ENCODE measurements at regions not wholly inside any gene's neighbourhood (a gene's known extent, or its start where the extent isn't known, plus 50 kb on each side); places are given as distances from the start of the nearest gene placed in this dataset.

GRCh38 chr2:133788386-133788785 lies 220.1 kb upstream of the NCKAP5 start:
- Histone ChIP-seq H3K4me1 (ENCODE audit: control insufficient read depth, insufficient read depth, low read length) (no peaks in the 10 kb centered on the region), H3K4me3 (ENCODE audit: low read length) (no peak overlapping the region), H3K27ac (ENCODE audit: low read depth, low read length) (no peak overlapping the region), H3K36me3 (ENCODE audit: control insufficient read depth, insufficient read depth, low read length) (no peaks in the 10 kb centered on the region), H3K9ac (ENCODE audit: low read length) (no peak overlapping the region), H3K27me3 (ENCODE audit: control insufficient read depth, insufficient read depth, low read length) (no peaks in the 10 kb centered on the region)

- Histone ChIP-seq H3K36me3 (ENCODE audit: control insufficient read depth, insufficient read depth, low read length) (no peaks in the 10 kb centered on the region), H3K27ac (ENCODE audit: low read depth, low read length) (no peak overlapping the region), H3K4me3 (ENCODE audit: low read length) (no peak overlapping the region), H3K9ac (ENCODE audit: low read length) (no peak overlapping the region), H3K27me3 (ENCODE audit: control insufficient read depth, insufficient read depth, low read length) (no peaks in the 10 kb centered on the region), H3K4me1 (ENCODE audit: control insufficient read depth, insufficient read depth, low read length) (no peaks in the 10 kb centered on the region)
Observed at GRCh38 chr2:133789743-133790142, 221.5 kb upstream of the NCKAP5 start.

GRCh38 chr2:133790711-133791110 lies 222.4 kb upstream of the NCKAP5 start:
- Histone ChIP-seq H3K27me3 (ENCODE audit: control insufficient read depth, insufficient read depth, low read length) (no peaks in the 10 kb centered on the region), H3K9ac (ENCODE audit: low read length) (no peak overlapping the region), H3K4me1 (ENCODE audit: control insufficient read depth, insufficient read depth, low read length) (no peaks in the 10 kb centered on the region), H3K4me3 (ENCODE audit: low read length) (no peak overlapping the region), H3K36me3 (ENCODE audit: control insufficient read depth, insufficient read depth, low read length) (no peaks in the 10 kb centered on the region), H3K27ac (ENCODE audit: low read depth, low read length) (no peak overlapping the region)

- no peak overlapping the region for H3K4me3 ChIP-seq (ENCODE audit: low read length)
- no peaks in the 10 kb centered on the region for H3K36me3 ChIP-seq (ENCODE audit: control insufficient read depth, insufficient read depth, low read length)
- H3K27ac ChIP-seq (ENCODE audit: low read depth, low read length): no peak overlapping the region
- H3K27me3 ChIP-seq (ENCODE audit: control insufficient read depth, insufficient read depth, low read length): no peaks in the 10 kb centered on the region
- H3K4me1 ChIP-seq (ENCODE audit: control insufficient read depth, insufficient read depth, low read length): no peaks in the 10 kb centered on the region
- H3K9ac ChIP-seq (ENCODE audit: low read length): no peak overlapping the region
Observed at GRCh38 chr2:133791191-133791590, 222.9 kb upstream of the NCKAP5 start.

- no peak overlapping the region for H3K9ac ChIP-seq (ENCODE audit: low read length)
- H3K36me3 ChIP-seq (ENCODE audit: control insufficient read depth, insufficient read depth, low read length): no peaks in the 10 kb centered on the region
- H3K4me1 ChIP-seq (ENCODE audit: control insufficient read depth, insufficient read depth, low read length): no peaks in the 10 kb centered on the region
- H3K27me3 ChIP-seq (ENCODE audit: control insufficient read depth, insufficient read depth, low read length): no peaks in the 10 kb centered on the region
- H3K4me3 ChIP-seq (ENCODE audit: low read length): no peak overlapping the region
- H3K27ac ChIP-seq (ENCODE audit: low read depth, low read length): no peak overlapping the region
Observed at GRCh38 chr2:133792223-133792622, 224.0 kb upstream of the NCKAP5 start.

GRCh38 chr2:133794114-133794513 lies 225.9 kb upstream of the NCKAP5 start:
- no peaks in the 10 kb centered on the region for H3K4me1 ChIP-seq (ENCODE audit: control insufficient read depth, insufficient read depth, low read length)
- H3K9ac ChIP-seq (ENCODE audit: low read length): no peak overlapping the region
- H3K27me3 ChIP-seq (ENCODE audit: control insufficient read depth, insufficient read depth, low read length): no peaks in the 10 kb centered on the region
- H3K36me3 ChIP-seq (ENCODE audit: control insufficient read depth, insufficient read depth, low read length): no peaks in the 10 kb centered on the region
- no peak overlapping the region for H3K27ac ChIP-seq (ENCODE audit: low read depth, low read length)
- H3K4me3 ChIP-seq (ENCODE audit: low read length): no peak overlapping the region

- H3K27me3 ChIP-seq (ENCODE audit: control insufficient read depth, insufficient read depth, low read length): no peaks in the 10 kb centered on the region
- H3K36me3 ChIP-seq (ENCODE audit: control insufficient read depth, insufficient read depth, low read length): no peaks in the 10 kb centered on the region
- H3K4me1 ChIP-seq (ENCODE audit: control insufficient read depth, insufficient read depth, low read length): no peaks in the 10 kb centered on the region
- no peak overlapping the region for H3K9ac ChIP-seq (ENCODE audit: low read length)
- H3K27ac ChIP-seq (ENCODE audit: low read depth, low read length): no peak overlapping the region
- H3K4me3 ChIP-seq (ENCODE audit: low read length): no peak overlapping the region
Observed at GRCh38 chr2:133801946-133802345, 233.7 kb upstream of the NCKAP5 start.

- H3K4me1 ChIP-seq (ENCODE audit: control insufficient read depth, insufficient read depth, low read length): no peaks in the 10 kb centered on the region
- no peak overlapping the region for H3K27ac ChIP-seq (ENCODE audit: low read depth, low read length)
- no peak overlapping the region for H3K4me3 ChIP-seq (ENCODE audit: low read length)
- no peak overlapping the region for H3K9ac ChIP-seq (ENCODE audit: low read length)
- no peaks in the 10 kb centered on the region for H3K36me3 ChIP-seq (ENCODE audit: control insufficient read depth, insufficient read depth, low read length)
- H3K27me3 ChIP-seq (ENCODE audit: control insufficient read depth, insufficient read depth, low read length): no peaks in the 10 kb centered on the region
Observed at GRCh38 chr2:133802409-133803039, 234.3 kb upstream of the NCKAP5 start.

- Histone ChIP-seq H3K27ac (ENCODE audit: low read depth, low read length) (no peak overlapping the region), H3K27me3 (ENCODE audit: control insufficient read depth, insufficient read depth, low read length) (no peaks in the 10 kb centered on the region), H3K4me1 (ENCODE audit: control insufficient read depth, insufficient read depth, low read length) (no peaks in the 10 kb centered on the region), H3K9ac (ENCODE audit: low read length) (no peak overlapping the region), H3K4me3 (ENCODE audit: low read length) (no peak overlapping the region), H3K36me3 (ENCODE audit: control insufficient read depth, insufficient read depth, low read length) (no peaks in the 10 kb centered on the region)
Observed at GRCh38 chr2:133806564-133806963, 238.3 kb upstream of the NCKAP5 start.

- Histone ChIP-seq H3K27me3 (ENCODE audit: control insufficient read depth, insufficient read depth, low read length) (no peaks in the 10 kb centered on the region), H3K36me3 (ENCODE audit: control insufficient read depth, insufficient read depth, low read length) (no peaks in the 10 kb centered on the region), H3K4me3 (ENCODE audit: low read length) (no peak overlapping the region), H3K9ac (ENCODE audit: low read length) (no peak overlapping the region), H3K27ac (ENCODE audit: low read depth, low read length) (no peak overlapping the region), H3K4me1 (ENCODE audit: control insufficient read depth, insufficient read depth, low read length) (no peaks in the 10 kb centered on the region)
Observed at GRCh38 chr2:133809485-133809884, 241.2 kb upstream of the NCKAP5 start.

- no peaks in the 10 kb centered on the region for H3K27me3 ChIP-seq (ENCODE audit: control insufficient read depth, insufficient read depth, low read length)
- H3K27ac ChIP-seq (ENCODE audit: low read depth, low read length): no peak overlapping the region
- no peak overlapping the region for H3K4me3 ChIP-seq (ENCODE audit: low read length)
- no peaks in the 10 kb centered on the region for H3K36me3 ChIP-seq (ENCODE audit: control insufficient read depth, insufficient read depth, low read length)
- H3K4me1 ChIP-seq (ENCODE audit: control insufficient read depth, insufficient read depth, low read length): no peaks in the 10 kb centered on the region
- H3K9ac ChIP-seq (ENCODE audit: low read length): no peak overlapping the region
Observed at GRCh38 chr2:133810559-133810958, 242.3 kb upstream of the NCKAP5 start.

GRCh38 chr2:133811409-133812125 lies 243.3 kb upstream of the NCKAP5 start:
- H3K9ac ChIP-seq (ENCODE audit: low read length): no peak overlapping the region
- no peaks in the 10 kb centered on the region for H3K27me3 ChIP-seq (ENCODE audit: control insufficient read depth, insufficient read depth, low read length)
- H3K4me3 ChIP-seq (ENCODE audit: low read length): no peak overlapping the region
- no peaks in the 10 kb centered on the region for H3K36me3 ChIP-seq (ENCODE audit: control insufficient read depth, insufficient read depth, low read length)
- no peak overlapping the region for H3K27ac ChIP-seq (ENCODE audit: low read depth, low read length)
- no peaks in the 10 kb centered on the region for H3K4me1 ChIP-seq (ENCODE audit: control insufficient read depth, insufficient read depth, low read length)

Measured in rectal smooth muscle tissue (tissue), 1 donor.